WTC11 (cell line): ENCODE measurements at regions not wholly inside any gene's neighbourhood (a gene's known extent, or its start where the extent isn't known, plus 50 kb on each side); places are given as distances from the start of the nearest gene placed in this dataset.

Experiments
- ATF3 ChIP-seq: sonication (generic); formaldehyde crosslinking; conservative IDR thresholded peaks from 2 replicates; pipeline ENCODE4 v1.8.1; 2022; ENCODE audit warnings: mild to moderate bottlenecking, missing genetic modification reagents
- CREM ChIP-seq: sonication (generic); formaldehyde crosslinking; IDR thresholded peaks from 2 replicates; pipeline ENCODE4 v1.8.1; 2022; ENCODE audit warnings: mild to moderate bottlenecking, missing genetic modification reagents, moderate library complexity
- CTCF ChIP-seq: fragments of 200-600 bp; IDR thresholded peaks from 2 replicates; pipeline ENCODE4 v1.8.0; 2022; ENCODE audit warnings: antibody characterized with exemption
- E2F1 ChIP-seq: sonication (generic); formaldehyde crosslinking; IDR thresholded peaks from 2 replicates; pipeline ENCODE4 v1.8.0; 2022; ENCODE audit warnings: mild to moderate bottlenecking, missing genetic modification reagents
- E2F4 ChIP-seq: sonication (generic); formaldehyde crosslinking; IDR thresholded peaks from 2 replicates; pipeline ENCODE4 v1.8.1; 2022; ENCODE audit warnings: low read depth, mild to moderate bottlenecking, moderate library complexity, missing genetic modification reagents, borderline replicate concordance
- FOXP1 ChIP-seq: sonication (generic); formaldehyde crosslinking; IDR thresholded peaks from 2 replicates; pipeline ENCODE4 v1.8.0; 2022; ENCODE audit warnings: missing genetic modification reagents, mild to moderate bottlenecking, moderate library complexity, borderline replicate concordance
- NR2C2 ChIP-seq: sonication (generic); formaldehyde crosslinking; IDR thresholded peaks from 2 replicates; pipeline ENCODE4 v1.8.0; 2022; ENCODE audit warnings: mild to moderate bottlenecking, missing genetic modification reagents
- STAT6 ChIP-seq: sonication (generic); formaldehyde crosslinking; conservative IDR thresholded peaks from 2 replicates; pipeline ENCODE4 v1.8.1; 2023; ENCODE audit warnings: mild to moderate bottlenecking, low read depth, missing genetic modification reagents, moderate library complexity
- TCF7 ChIP-seq: sonication (generic); formaldehyde crosslinking; IDR thresholded peaks from 2 replicates; pipeline ENCODE4 v1.8.0; 2022; ENCODE audit warnings: mild to moderate bottlenecking, low read depth, missing genetic modification reagents, moderate library complexity
- ZNF232 ChIP-seq: sonication (generic); formaldehyde crosslinking; IDR thresholded peaks from 2 replicates; pipeline ENCODE4 v1.8.0; 2022; ENCODE audit warnings: mild to moderate bottlenecking, missing genetic modification reagents
- ZNF512 ChIP-seq: sonication (generic); formaldehyde crosslinking; IDR thresholded peaks from 2 replicates; pipeline ENCODE4 v1.8.1; 2022; ENCODE audit warnings: missing genetic modification reagents, borderline replicate concordance

GRCh38 chr10:10623958-10624566 is 393.6 kb upstream of the CELF2 start:
- TF ChIP-seq ATF3 (CRISPR knock-in tag) (no peak), ZNF512 (no peak), CTCF (no peak), STAT6 (no peak), ZNF232 (CRISPR knock-in tag) (no peak), E2F1 (CRISPR knock-in tag) (no peak), TCF7 (CRISPR knock-in tag) (no peak), NR2C2 (CRISPR knock-in tag) (no peak), CREM (no peak), E2F4 (no peak), FOXP1 (CRISPR knock-in tag) (no peak)
